ENCODE measurements at regions not wholly inside any gene's neighbourhood (a gene's known extent, or its start where the extent isn't known, plus 50 kb on each side); places are given as distances from the start of the nearest gene placed in this dataset.
"Not testable (repeated sequence)": the region's sequence is repeated elsewhere in the genome, so short reads cannot be mapped to it uniquely, and the experiment has no call there.

GRCh38 chr5:101296477-101296876 lies 393.4 kb upstream of the ST8SIA4 start:
- Histone ChIP-seq H3K36me3 (no peaks in the 10 kb centered on the region), H3K4me3 (no peak overlapping the region), H3K27ac (no peak overlapping the region), H3K4me1 (no peaks in the 10 kb centered on the region), H3K9me3 (peaks cover under 1% of the 10 kb centered on the region), H3K27me3 (no peaks in the 10 kb centered on the region)
- TF ChIP-seq CTCF (IDR thresholded peaks at IDR 0.05) (no peak), POLR2A (IDR thresholded peaks at IDR 0.05) (no peak), EP300 (IDR thresholded peaks at IDR 0.05) (no peak), POLR2AphosphoS5 (IDR thresholded peaks at IDR 0.05) (no peak)
- no peak for DNase-seq (ENCODE audit: low spot score in 2 of 2)

GRCh38 chr5:101292199-101292598 lies 389.1 kb upstream of the ST8SIA4 start:
- H3K27me3 ChIP-seq: no peaks in the 10 kb centered on the region
- H3K27ac ChIP-seq: no peak overlapping the region
- no peaks in the 10 kb centered on the region for H3K36me3 ChIP-seq
- no peak for DNase-seq (ENCODE audit: low spot score in 2 of 2)
- peaks cover 4% of the 10 kb centered on the region for H3K9me3 ChIP-seq
- no peak overlapping the region for H3K4me3 ChIP-seq
- no peak for TF ChIP-seq EP300 (IDR thresholded peaks at IDR 0.05)
- TF ChIP-seq CTCF (IDR thresholded peaks at IDR 0.05): no peak
- TF ChIP-seq POLR2AphosphoS5 (IDR thresholded peaks at IDR 0.05): no peak
- WGBS: 78% methylated on average over 2 of the region's 2 CpGs
- no peaks in the 10 kb centered on the region for H3K4me1 ChIP-seq

GRCh38 chr5:101290761-101291160 lies 387.7 kb upstream of the ST8SIA4 start:
- not testable (repeated sequence) for H3K27ac ChIP-seq; DNase-seq (ENCODE audit: low spot score in 2 of 2); H3K9me3 ChIP-seq; H3K27me3 ChIP-seq; H3K36me3 ChIP-seq; H3K4me3 ChIP-seq; H3K4me1 ChIP-seq
- WGBS: 95% methylated on average over 1 of the region's 1 CpG

GRCh38 chr5:101288633-101289032 lies 385.6 kb upstream of the ST8SIA4 start:
- 79% methylated on average over 7 of the region's 7 CpGs for WGBS
- Histone ChIP-seq H3K27ac (no peak overlapping the region), H3K4me3 (no peak overlapping the region), H3K4me1 (no peaks in the 10 kb centered on the region), H3K27me3 (no peaks in the 10 kb centered on the region), H3K9me3 (peaks cover 4% of the 10 kb centered on the region), H3K36me3 (no peaks in the 10 kb centered on the region)
- DNase-seq (ENCODE audit: low spot score in 2 of 2): no peak
- TF ChIP-seq CTCF (IDR thresholded peaks at IDR 0.05) (no peak), POLR2AphosphoS5 (IDR thresholded peaks at IDR 0.05) (no peak), EP300 (IDR thresholded peaks at IDR 0.05) (no peak), POLR2A (IDR thresholded peaks at IDR 0.05) (no peak)

GRCh38 chr5:101284736-101285375 lies 381.8 kb upstream of the ST8SIA4 start:
- no peaks in the 10 kb centered on the region for H3K27me3 ChIP-seq
- H3K27ac ChIP-seq: no peak overlapping the region
- no peak for DNase-seq (ENCODE audit: low spot score in 2 of 2)
- no peak overlapping the region for H3K4me3 ChIP-seq
- TF ChIP-seq EP300 (IDR thresholded peaks at IDR 0.05) (no peak), POLR2AphosphoS5 (IDR thresholded peaks at IDR 0.05) (no peak), POLR2A (IDR thresholded peaks at IDR 0.05) (no peak), CTCF (IDR thresholded peaks at IDR 0.05) (no peak)
- H3K36me3 ChIP-seq: no peaks in the 10 kb centered on the region
- 0% methylated on average over 1 of the region's 1 CpG for WGBS
- no peaks in the 10 kb centered on the region for H3K4me1 ChIP-seq
- H3K9me3 ChIP-seq: no peaks in the 10 kb centered on the region

GRCh38 chr5:101283938-101284337 lies 380.9 kb upstream of the ST8SIA4 start:
- not testable (repeated sequence) for H3K4me1 ChIP-seq; H3K27ac ChIP-seq; DNase-seq (ENCODE audit: low spot score in 2 of 2); H3K27me3 ChIP-seq; H3K4me3 ChIP-seq; H3K36me3 ChIP-seq; H3K9me3 ChIP-seq
- 88% methylated on average over 3 of the region's 3 CpGs for WGBS

Measured in suprapubic skin (tissue), 4 donors.